ENCODE measurements at regions not wholly inside any gene's neighbourhood (a gene's known extent, or its start where the extent isn't known, plus 50 kb on each side); places are given as distances from the start of the nearest gene placed in this dataset.
"Not testable (repeated sequence)": the region's sequence is repeated elsewhere in the genome, so short reads cannot be mapped to it uniquely, and the experiment has no call there.

DNA sequence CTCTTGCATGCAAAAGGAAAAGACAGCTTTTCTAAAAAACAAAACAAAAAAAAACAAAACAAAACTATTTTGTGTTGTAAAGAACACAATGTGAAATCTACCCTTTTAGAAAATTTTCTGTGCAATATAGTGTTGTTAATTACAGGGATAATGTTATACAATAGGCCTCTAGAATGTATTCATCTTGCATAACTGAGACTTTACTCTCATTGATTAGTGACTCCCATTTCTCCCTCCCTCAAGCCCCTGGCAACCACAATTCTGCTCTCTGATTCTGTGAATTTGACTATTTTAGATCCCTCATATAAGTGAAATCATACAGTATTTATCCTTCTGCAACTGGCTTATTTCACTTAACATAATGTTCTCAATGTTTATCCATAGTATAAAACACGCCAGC lies 234.1 kb downstream of the TMEM161B start:
- no peak for DNase-seq
- Histone ChIP-seq H3K27me3 (ENCODE audit: control insufficient read depth in 1 of 2, insufficient read depth in 2 of 2, low read length in 1 of 2) (no peaks in the 10 kb centered on the region), H3K27ac (ENCODE audit: low read depth in 1 of 2, low read length in 2 of 2) (no peak overlapping the region), H3K36me3 (ENCODE audit: control insufficient read depth in 1 of 2, insufficient read depth in 2 of 2, low read length in 1 of 2) (no peaks in the 10 kb centered on the region), H3K4me1 (ENCODE audit: control insufficient read depth in 1 of 2, insufficient read depth in 2 of 2, low read length in 2 of 2) (no peaks in the 10 kb centered on the region), H3K4me3 (ENCODE audit: low read length in 2 of 2) (no peak overlapping the region), H3K9me3 (ENCODE audit: control insufficient read depth, low read length) (peaks cover 1% of the 10 kb centered on the region)
- intact Hi-C loops (cut with DNase I) = no loop called here
- ATAC-seq (ENCODE audit: low FRiP score) = no peak
- 49 to 54% methylated on average over 1 of the region's 1 CpG for WGBS, 2 donors

DNA sequence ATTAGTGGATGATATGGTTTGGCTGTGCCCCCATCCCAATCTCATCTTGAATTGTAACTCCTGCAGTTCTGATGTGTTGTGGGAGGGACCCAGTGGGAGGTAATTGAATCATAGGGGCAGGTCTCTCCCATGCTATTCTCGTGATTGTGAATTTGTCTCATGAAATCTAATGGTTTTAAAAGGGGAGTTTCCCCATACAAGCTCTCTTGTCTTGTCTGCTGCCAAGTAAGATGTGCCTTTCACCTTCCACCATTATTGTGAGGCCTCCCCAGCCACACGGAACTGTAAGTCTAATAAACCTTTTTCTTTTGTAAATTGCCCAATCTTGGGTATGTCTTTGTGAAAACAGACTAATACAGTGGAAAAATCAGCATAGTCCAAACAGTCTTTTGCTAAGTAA lies 235.5 kb downstream of the TMEM161B start:
- Histone ChIP-seq H3K4me1 (ENCODE audit: control insufficient read depth in 1 of 2, insufficient read depth in 2 of 2, low read length in 2 of 2) (no peaks in the 10 kb centered on the region), H3K4me3 (ENCODE audit: low read length in 2 of 2) (no peak overlapping the region), H3K27me3 (ENCODE audit: control insufficient read depth in 1 of 2, insufficient read depth in 2 of 2, low read length in 1 of 2) (no peaks in the 10 kb centered on the region), H3K36me3 (ENCODE audit: control insufficient read depth in 1 of 2, insufficient read depth in 2 of 2, low read length in 1 of 2) (no peaks in the 10 kb centered on the region), H3K9me3 (ENCODE audit: control insufficient read depth, low read length) (peaks cover 1% of the 10 kb centered on the region), H3K27ac (ENCODE audit: low read depth in 1 of 2, low read length in 2 of 2) (no peak overlapping the region)
- DNase-seq (no peak), ATAC-seq (ENCODE audit: low FRiP score) (no peak)
- 51 to 55% methylated on average over 2 of the region's 2 CpGs for WGBS, 2 donors
- intact Hi-C loops (cut with DNase I) = no loop called here

GRCh38 chr5:88029011-88029410 lies 239.6 kb downstream of the TMEM161B start:
- H3K4me3 ChIP-seq (ENCODE audit: low read length in 2 of 2) = no peak overlapping the region
- no peak for DNase-seq
- H3K36me3 ChIP-seq (ENCODE audit: control insufficient read depth in 1 of 2, insufficient read depth in 2 of 2, low read length in 1 of 2) = no peaks in the 10 kb centered on the region
- ATAC-seq (ENCODE audit: low FRiP score) = no peak
- intact Hi-C loops (cut with DNase I) = no loop called here
- no peak overlapping the region for H3K27ac ChIP-seq (ENCODE audit: low read depth in 1 of 2, low read length in 2 of 2)
- no peaks in the 10 kb centered on the region for H3K4me1 ChIP-seq (ENCODE audit: control insufficient read depth in 1 of 2, insufficient read depth in 2 of 2, low read length in 2 of 2)
- H3K9me3 ChIP-seq (ENCODE audit: control insufficient read depth, low read length) = peaks cover 1% of the 10 kb centered on the region
- H3K27me3 ChIP-seq (ENCODE audit: control insufficient read depth in 1 of 2, insufficient read depth in 2 of 2, low read length in 1 of 2) = no peaks in the 10 kb centered on the region
- 86 to 87% methylated on average over 2 of the region's 2 CpGs for WGBS, 2 donors

- H3K9me3 ChIP-seq (ENCODE audit: control insufficient read depth, low read length) = peaks cover 2% of the 10 kb centered on the region
- ATAC-seq (ENCODE audit: low FRiP score) (no peak), DNase-seq (no peak)
- intact Hi-C loops (cut with DNase I) = no loop called here
- no peak overlapping the region for H3K27ac ChIP-seq (ENCODE audit: low read depth in 1 of 2, low read length in 2 of 2)
- H3K4me3 ChIP-seq (ENCODE audit: low read length in 2 of 2) = no peak overlapping the region
- H3K27me3 ChIP-seq (ENCODE audit: control insufficient read depth in 1 of 2, insufficient read depth in 2 of 2, low read length in 1 of 2) = no peaks in the 10 kb centered on the region
- H3K36me3 ChIP-seq (ENCODE audit: control insufficient read depth in 1 of 2, insufficient read depth in 2 of 2, low read length in 1 of 2) = no peaks in the 10 kb centered on the region
- WGBS, 2 donors = 77 to 81% methylated on average over 5 of the region's 5 CpGs
- no peaks in the 10 kb centered on the region for H3K4me1 ChIP-seq (ENCODE audit: control insufficient read depth in 1 of 2, insufficient read depth in 2 of 2, low read length in 2 of 2)
These were observed 247.5 kb downstream of the TMEM161B start for GRCh38 chr5:88021141-88021540.

DNA sequence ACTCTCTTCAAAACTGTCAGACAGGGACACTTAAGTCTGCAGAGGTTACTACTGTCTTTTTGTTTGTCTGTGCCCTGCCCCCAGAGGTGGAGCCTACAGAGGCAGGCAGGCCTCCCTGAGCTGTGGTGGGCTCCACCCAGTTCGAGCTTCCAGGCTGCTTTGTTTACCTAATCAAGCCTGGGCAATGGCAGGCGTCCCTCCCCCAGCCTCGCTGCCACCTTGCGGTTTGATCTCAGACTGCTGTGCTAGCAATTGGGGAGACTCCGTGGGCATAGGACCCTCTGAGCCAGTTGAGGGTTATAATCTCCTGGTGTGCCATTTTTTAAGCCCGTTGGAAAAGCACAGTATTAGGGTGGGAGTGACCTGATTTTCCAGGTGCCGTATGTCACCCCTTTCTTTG lies 253.7 kb downstream of the TMEM161B start:
- H3K27ac ChIP-seq (ENCODE audit: low read depth in 1 of 2, low read length in 2 of 2); H3K9me3 ChIP-seq (ENCODE audit: control insufficient read depth, low read length); intact Hi-C loops (cut with DNase I); H3K4me3 ChIP-seq (ENCODE audit: low read length in 2 of 2); H3K27me3 ChIP-seq (ENCODE audit: control insufficient read depth in 1 of 2, insufficient read depth in 2 of 2, low read length in 1 of 2); H3K36me3 ChIP-seq (ENCODE audit: control insufficient read depth in 1 of 2, insufficient read depth in 2 of 2, low read length in 1 of 2); H3K4me1 ChIP-seq (ENCODE audit: control insufficient read depth in 1 of 2, insufficient read depth in 2 of 2, low read length in 2 of 2); DNase-seq; ATAC-seq (ENCODE audit: low FRiP score): not testable (repeated sequence)
- 73 to 74% methylated on average over 7 of the region's 7 CpGs for WGBS, 2 donors

DNA sequence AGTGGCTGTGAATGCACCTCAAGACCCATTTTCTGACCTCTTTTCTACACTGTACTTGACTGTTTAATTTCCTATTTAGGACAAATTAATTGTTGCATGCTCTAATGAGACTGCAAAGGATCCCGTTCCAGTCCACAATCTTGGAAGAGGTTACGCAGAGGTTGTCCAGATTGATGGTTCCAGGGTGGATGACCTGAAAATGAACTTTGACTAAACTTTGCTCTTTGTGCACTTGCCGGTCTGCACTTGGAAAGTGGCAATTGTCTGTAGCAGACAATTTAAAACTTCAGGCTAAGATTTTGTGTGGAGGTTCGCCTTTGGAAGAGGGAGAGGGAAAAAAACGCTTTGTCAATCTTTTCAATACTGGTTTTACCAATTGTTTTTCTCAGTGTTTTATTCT lies 267.8 kb downstream of the TMEM161B start:
- Histone ChIP-seq H3K36me3 (ENCODE audit: control insufficient read depth in 1 of 2, insufficient read depth in 2 of 2, low read length in 1 of 2) (no peaks in the 10 kb centered on the region), H3K4me1 (ENCODE audit: control insufficient read depth in 1 of 2, insufficient read depth in 2 of 2, low read length in 2 of 2) (no peaks in the 10 kb centered on the region), H3K9me3 (ENCODE audit: control insufficient read depth, low read length) (no peaks in the 10 kb centered on the region), H3K27me3 (ENCODE audit: control insufficient read depth in 1 of 2, insufficient read depth in 2 of 2, low read length in 1 of 2) (no peaks in the 10 kb centered on the region), H3K4me3 (ENCODE audit: low read length in 2 of 2) (no peak overlapping the region), H3K27ac (ENCODE audit: low read depth in 1 of 2, low read length in 2 of 2) (no peak overlapping the region)
- WGBS, 2 donors = 31 to 32% methylated on average over 5 of the region's 5 CpGs
- no peak for ATAC-seq (ENCODE audit: low FRiP score)
- intact Hi-C loops (cut with DNase I) = no loop called here
- no peak for DNase-seq

DNA sequence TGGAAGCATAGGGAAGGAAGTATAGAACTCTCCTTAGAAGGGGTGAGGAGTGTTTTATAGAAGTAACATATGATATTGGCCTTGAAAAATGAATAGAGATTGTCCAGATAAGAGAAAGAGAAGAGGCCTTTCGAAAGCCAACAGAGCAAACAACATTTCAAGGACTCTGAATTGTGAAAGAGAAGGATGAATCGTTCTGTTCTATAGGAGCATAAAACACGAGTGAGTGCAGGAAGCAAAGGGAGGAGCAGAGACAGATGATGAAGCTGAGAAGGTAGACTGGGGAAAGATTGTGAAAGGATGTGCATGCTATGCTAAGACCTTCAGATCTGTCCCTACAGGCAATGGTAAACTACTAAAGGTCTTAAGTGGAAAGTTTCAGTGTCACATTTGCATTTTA lies 271.0 kb downstream of the TMEM161B start:
- DNase-seq = no peak
- H3K9me3 ChIP-seq (ENCODE audit: control insufficient read depth, low read length) = no peaks in the 10 kb centered on the region
- no peak overlapping the region for H3K27ac ChIP-seq (ENCODE audit: low read depth in 1 of 2, low read length in 2 of 2)
- intact Hi-C loops (cut with DNase I) = no loop called here
- no peak overlapping the region for H3K4me3 ChIP-seq (ENCODE audit: low read length in 2 of 2)
- no peaks in the 10 kb centered on the region for H3K27me3 ChIP-seq (ENCODE audit: control insufficient read depth in 1 of 2, insufficient read depth in 2 of 2, low read length in 1 of 2)
- no peaks in the 10 kb centered on the region for H3K36me3 ChIP-seq (ENCODE audit: control insufficient read depth in 1 of 2, insufficient read depth in 2 of 2, low read length in 1 of 2)
- no peak for ATAC-seq (ENCODE audit: low FRiP score)
- no peaks in the 10 kb centered on the region for H3K4me1 ChIP-seq (ENCODE audit: control insufficient read depth in 1 of 2, insufficient read depth in 2 of 2, low read length in 2 of 2)
- 33 to 36% methylated on average over 3 of the region's 3 CpGs for WGBS, 2 donors

- intact Hi-C loops (cut with DNase I) = no loop called here
- Histone ChIP-seq H3K9me3 (ENCODE audit: control insufficient read depth, low read length) (no peaks in the 10 kb centered on the region), H3K27me3 (ENCODE audit: control insufficient read depth in 1 of 2, insufficient read depth in 2 of 2, low read length in 1 of 2) (no peaks in the 10 kb centered on the region), H3K4me3 (ENCODE audit: low read length in 2 of 2) (no peak overlapping the region), H3K4me1 (ENCODE audit: control insufficient read depth in 1 of 2, insufficient read depth in 2 of 2, low read length in 2 of 2) (no peaks in the 10 kb centered on the region), H3K27ac (ENCODE audit: low read depth in 1 of 2, low read length in 2 of 2) (no peak overlapping the region), H3K36me3 (ENCODE audit: control insufficient read depth in 1 of 2, insufficient read depth in 2 of 2, low read length in 1 of 2) (no peaks in the 10 kb centered on the region)
- DNase-seq (no peak), ATAC-seq (ENCODE audit: low FRiP score) (no peak)
- 40% methylated on average over 2 of the region's 2 CpGs for WGBS, 2 donors
These were observed 302.4 kb downstream of the TMEM161B start for GRCh38 chr5:87966213-87966612.

DNA sequence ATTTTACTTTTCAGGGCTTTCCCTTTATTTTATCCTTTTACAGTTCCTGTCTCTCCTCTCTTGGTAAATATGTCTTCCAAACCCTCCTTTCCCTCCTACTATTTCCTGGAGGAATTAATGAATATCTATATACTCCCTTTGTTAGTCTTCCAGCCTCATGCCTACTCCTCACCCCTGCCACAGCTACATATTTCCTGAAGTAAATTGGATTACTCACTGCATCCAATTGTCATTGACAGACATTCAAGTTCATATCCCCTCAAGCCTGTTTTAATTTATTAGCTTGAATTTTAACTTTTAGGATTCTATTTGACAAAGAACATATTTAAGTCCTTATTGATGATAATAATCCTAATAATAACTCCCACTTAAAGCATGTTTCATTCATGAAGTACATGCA lies 314.5 kb downstream of the TMEM161B start:
- intact Hi-C loops (cut with DNase I) = no loop called here
- Histone ChIP-seq H3K4me3 (ENCODE audit: low read length in 2 of 2) (no peak overlapping the region), H3K36me3 (ENCODE audit: control insufficient read depth in 1 of 2, insufficient read depth in 2 of 2, low read length in 1 of 2) (no peaks in the 10 kb centered on the region), H3K9me3 (ENCODE audit: control insufficient read depth, low read length) (no peaks in the 10 kb centered on the region), H3K27ac (ENCODE audit: low read depth in 1 of 2, low read length in 2 of 2) (no peak overlapping the region), H3K4me1 (ENCODE audit: control insufficient read depth in 1 of 2, insufficient read depth in 2 of 2, low read length in 2 of 2) (no peaks in the 10 kb centered on the region), H3K27me3 (ENCODE audit: control insufficient read depth in 1 of 2, insufficient read depth in 2 of 2, low read length in 1 of 2) (no peaks in the 10 kb centered on the region)
- DNase-seq (no peak), ATAC-seq (ENCODE audit: low FRiP score) (no peak)
